ENCODE measurements at regions not wholly inside any gene's neighbourhood (a gene's known extent, or its start where the extent isn't known, plus 50 kb on each side); places are given as distances from the start of the nearest gene placed in this dataset.

GRCh38 chr11:95688501-95689222 lies 100.9 kb downstream of the FAM76B start:
- TF ChIP-seq REST (IDR thresholded peaks at IDR 0.05; ENCODE audit: low read depth) (no peak), EGR1 (IDR thresholded peaks at IDR 0.05) (no peak), CEBPB (IDR thresholded peaks at IDR 0.05) (no peak), TAF1 (IDR thresholded peaks at IDR 0.05; ENCODE audit: low read depth) (no peak), TCF12 (IDR thresholded peaks at IDR 0.05; ENCODE audit: low read depth) (no peak), RAD21 (IDR thresholded peaks at IDR 0.05; ENCODE audit: low read depth) (no peak), CREB1 (IDR thresholded peaks at IDR 0.05; ENCODE audit: low read depth) (no peak), YY1 (IDR thresholded peaks at IDR 0.05; ENCODE audit: low read depth) (no peak), TEAD4 (IDR thresholded peaks at IDR 0.05) (no peak), EP300 (IDR thresholded peaks at IDR 0.05; ENCODE audit: borderline replicate concordance) (no peak), ZBTB7A (IDR thresholded peaks at IDR 0.05; ENCODE audit: low read depth) (no peak)
